ENCODE measurements at regions not wholly inside any gene's neighbourhood (a gene's known extent, or its start where the extent isn't known, plus 50 kb on each side); places are given as distances from the start of the nearest gene placed in this dataset.

GRCh38 chr16:80299416-80299815 is 241.4 kb upstream of the DYNLRB2 start:
- DNase-seq = no peak

DNA sequence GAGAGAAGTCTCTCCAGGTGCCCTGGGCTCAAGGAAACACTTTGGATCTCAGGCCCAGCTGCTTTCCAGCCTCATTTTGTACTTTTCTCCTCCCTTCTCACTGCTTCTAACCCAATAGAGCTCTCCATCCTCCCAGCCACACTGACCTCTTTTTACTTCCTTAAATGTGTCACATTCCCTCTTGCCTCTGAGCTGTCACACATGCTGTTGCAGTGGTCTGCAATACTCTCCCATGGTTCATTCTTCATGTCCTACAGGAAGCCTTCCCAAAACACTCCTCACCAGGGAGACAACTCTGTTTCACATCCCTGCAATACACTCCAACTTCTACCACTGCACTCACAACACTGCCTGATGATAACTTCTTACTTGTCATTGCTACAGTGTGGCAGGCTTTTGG is 242.1 kb upstream of the DYNLRB2 start:
- DNase-seq = no peak

GRCh38 chr16:80296034-80296433 is 244.8 kb upstream of the DYNLRB2 start:
- no peak for DNase-seq

DNA sequence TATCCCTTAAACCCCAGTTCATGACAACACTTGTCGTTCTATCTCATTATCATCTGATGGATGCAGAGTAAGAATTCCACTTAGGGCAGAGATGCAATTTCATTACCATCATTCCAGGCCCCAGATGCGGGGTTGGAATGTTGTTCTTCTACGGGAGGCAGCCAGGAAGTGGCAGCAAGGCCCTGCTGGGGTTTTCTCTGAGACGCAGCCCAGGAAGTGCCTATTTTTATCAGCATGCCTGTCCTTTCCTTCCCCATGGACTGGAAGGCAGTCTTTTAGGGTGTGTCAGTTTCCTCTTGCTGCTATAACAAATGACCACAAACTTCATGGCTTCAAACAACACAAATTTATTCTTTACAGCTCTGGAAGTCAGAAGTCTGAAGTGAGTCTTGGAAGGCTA is 246.6 kb upstream of the DYNLRB2 start:
- no peak for DNase-seq

- DNase-seq = no peak
Observed at GRCh38 chr16:80288616-80289015, 252.2 kb upstream of the DYNLRB2 start.

DNA sequence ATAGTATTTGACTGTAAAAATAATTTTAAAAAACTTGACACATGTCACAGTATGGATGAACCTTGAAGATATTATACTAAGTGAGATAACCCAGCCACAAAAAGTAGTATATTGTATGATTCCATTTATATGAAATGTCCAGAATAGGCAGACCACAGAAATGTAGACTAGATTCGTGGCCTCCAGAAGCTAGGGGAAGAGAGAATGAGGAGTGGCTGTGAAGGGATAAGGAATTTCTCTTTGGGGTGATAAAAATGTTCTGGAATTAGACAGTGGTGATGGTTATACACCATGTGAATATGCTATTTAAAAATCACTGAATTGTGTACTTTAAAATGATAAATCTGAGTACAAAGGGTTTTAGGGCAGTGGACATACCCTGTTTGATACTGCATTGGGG is 253.1 kb upstream of the DYNLRB2 start:
- no peak for DNase-seq

GRCh38 chr16:80285104-80285503 is 255.7 kb upstream of the DYNLRB2 start:
- DNase-seq = no peak

GRCh38 chr16:80283466-80284392 is 257.1 kb upstream of the DYNLRB2 start:
- DNase-seq = no peak

GRCh38 chr16:80280557-80280956 is 260.2 kb upstream of the DYNLRB2 start:
- no peak for DNase-seq

DNA sequence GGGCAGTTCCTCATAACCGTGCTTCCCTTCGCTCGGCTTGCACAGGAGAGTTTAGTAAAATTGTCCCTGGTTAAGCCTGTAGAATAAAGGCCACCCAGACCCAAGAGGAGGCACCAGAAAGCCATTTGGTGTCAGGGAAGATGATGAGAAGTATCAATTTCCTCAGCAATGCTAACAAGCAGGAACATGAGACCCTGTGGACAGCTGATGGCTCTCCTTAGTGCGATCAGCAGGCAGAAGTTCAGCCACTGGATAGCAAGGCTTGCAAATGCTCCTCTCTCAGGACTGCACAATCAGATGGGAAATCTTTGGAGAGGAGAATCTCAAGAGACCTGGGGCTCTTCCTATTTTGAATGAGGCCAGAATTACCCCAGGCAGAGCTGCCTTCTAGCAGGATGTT is 261.1 kb upstream of the DYNLRB2 start:
- no peak for DNase-seq

GRCh38 chr16:80277182-80277581 is 263.6 kb upstream of the DYNLRB2 start:
- no peak for DNase-seq

GRCh38 chr16:80274576-80275191 is 266.1 kb upstream of the DYNLRB2 start:
- no peak for DNase-seq

DNA sequence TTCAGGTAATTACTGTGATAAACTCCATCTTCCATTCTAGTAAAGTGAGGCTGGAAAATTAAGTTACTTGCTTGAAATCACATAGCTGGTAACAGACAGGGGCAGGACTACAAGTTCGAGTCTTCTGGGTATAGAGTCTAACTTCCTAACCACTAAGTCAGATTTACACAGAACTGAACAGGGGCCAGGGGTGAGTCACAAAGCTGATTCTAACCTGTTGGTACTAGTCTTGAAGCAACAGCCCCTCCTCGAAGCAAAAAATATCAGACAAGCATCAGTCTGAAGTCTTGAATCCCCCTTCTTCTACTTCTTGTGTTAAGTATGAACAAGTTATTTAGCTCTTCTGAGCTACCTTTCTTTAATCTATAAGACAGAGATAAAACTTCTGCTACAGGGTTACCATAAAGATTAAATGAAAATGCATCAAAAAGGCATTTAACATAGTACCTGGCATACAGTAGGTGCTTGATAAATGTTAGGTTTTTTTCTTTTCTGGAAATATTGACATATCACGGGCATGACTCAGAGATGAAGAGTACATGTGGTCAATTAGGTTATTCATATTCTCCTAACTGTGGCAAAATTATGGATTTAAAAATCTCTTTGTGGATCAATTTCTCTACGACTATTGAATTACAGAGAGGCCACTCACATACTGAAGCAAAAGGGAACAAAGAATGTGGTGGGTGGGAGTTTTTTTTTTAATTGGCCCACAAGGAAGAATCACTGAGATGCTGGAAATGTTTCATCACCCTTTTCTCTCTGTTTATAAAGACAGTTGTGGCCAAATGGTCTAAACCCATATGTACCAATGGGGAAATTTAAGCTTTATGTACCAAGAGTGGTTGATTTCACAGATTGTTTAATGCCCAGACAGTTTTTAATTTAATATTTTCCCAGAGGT is 266.9 kb upstream of the DYNLRB2 start:
- DNase-seq = no peak

DNA sequence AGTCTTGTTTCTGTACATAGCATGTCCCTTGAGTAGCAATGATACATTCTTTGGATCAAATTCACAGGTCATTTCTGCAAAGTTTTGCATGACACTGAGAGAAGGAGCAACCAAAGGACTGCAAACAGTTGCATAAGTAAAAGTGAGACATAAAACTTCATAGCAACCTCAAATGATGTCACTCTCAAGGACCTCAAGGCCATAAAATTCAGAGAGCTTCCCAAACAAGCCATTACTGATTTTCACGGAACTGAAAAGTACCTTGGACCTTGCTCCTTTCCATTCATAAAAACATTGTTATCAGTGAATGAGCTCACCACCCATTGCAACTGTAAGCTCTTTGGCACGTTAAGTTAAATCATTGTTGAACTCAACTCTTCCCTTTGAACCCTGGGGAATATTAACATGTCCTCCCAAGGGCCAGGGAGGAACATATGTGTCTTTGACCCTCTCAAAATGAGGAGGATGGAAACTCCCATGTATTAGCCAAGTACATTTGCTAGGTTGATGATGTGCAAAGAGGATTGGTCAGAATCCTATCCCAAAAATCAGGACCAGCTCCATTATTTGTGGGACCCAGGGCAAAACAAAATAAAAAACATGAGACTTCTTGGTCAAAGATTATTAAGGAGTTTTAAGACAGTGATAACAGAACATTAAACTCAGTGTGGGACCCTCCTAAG is 275.0 kb upstream of the DYNLRB2 start:
- DNase-seq = no peak

DNA sequence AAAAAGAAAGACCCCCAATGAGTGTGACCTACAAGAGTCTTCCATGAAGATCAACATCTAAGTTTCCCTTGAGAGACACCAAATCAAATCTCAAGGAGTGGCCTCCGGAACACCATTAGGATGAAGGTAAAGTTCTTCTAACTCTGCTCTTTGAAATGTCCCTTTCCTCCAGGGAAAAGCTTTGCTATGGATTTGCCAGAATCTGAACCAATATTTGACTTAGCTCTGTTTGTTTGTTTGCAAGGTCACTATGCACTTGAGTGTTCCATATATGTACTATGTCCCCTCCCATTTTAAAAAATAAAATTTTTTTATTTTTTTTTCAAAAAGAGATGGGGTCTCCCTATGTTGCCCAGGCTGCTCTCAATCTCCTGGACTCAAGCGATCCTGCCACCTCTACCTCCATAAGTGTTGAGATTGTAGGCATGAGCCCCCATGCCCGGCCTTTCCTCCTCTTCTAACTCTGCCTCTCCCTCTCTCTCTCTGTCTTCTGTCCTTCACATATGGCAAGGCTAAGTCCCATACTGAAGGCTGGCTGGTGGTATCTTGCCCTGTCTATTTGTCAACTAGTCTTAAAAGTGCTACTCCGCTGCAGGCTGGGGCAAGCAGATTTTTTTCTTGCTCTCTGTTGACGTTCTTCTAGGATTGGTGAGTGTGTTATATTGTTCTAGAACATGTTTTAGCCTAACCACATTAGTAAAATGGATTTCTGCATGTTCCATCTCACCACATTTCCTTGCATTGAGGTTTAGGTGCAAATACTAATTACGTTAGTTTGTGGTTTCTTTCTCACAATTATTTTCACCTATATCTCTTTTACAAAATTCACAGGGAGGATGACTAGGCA is 276.7 kb upstream of the DYNLRB2 start:
- DNase-seq = no peak

DNA sequence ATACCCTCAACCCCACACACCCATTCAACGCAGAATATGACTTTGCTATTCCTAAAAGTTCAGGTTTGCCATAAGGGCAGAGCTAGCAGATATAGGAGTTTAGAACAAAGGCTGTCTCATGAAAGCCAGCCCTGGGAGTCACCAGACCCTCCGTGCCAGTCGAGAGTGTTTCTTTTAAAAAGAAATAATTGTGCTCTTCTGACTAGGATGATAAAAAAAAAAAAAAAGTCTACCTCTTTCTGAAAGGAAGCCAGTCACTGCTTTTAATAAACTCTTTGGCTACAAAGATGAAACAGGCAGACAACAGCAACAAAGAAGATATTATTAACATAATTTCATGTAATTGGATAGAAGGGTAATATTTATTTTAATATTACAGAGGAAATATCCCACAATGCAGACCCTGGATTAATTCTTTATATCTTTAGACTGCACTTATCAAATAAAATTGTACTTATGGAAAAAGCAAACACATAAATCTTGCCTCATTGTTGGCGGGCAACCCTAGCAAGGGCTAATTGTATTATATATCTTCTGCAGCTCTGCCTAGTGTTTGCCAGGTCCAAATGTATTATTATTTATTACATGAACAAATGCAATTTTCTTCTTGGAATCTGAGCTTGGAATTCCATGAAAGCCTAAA is 277.5 kb upstream of the DYNLRB2 start:
- DNase-seq = no peak

GRCh38 chr16:80260906-80261311 is 279.9 kb upstream of the DYNLRB2 start:
- no peak for DNase-seq

DNA sequence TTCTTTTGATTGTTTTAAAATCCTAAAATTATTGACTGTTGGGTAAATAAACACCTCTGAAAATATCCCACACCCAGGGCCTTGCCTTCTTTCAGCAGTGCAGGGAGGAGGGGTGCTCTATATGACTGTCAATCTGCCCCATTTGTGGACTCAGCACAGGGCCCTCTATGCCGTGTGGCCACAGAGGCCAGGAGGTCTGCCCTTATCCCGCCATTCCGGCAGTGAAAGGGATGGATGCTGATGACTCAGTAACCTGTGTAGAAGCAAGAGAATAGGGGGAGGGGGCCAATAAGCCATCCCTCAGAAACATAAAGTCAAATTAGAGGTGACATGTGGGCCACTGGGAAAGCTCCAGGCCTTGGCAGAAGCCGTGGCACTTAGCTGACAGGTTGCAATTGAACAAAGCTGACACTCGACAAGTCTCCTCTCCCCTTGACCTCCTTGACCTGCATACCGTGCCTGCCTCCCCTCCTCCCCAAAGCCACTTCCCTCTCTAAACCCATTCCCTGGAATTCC is 281.4 kb upstream of the DYNLRB2 start:
- DNase-seq = no peak

DNA sequence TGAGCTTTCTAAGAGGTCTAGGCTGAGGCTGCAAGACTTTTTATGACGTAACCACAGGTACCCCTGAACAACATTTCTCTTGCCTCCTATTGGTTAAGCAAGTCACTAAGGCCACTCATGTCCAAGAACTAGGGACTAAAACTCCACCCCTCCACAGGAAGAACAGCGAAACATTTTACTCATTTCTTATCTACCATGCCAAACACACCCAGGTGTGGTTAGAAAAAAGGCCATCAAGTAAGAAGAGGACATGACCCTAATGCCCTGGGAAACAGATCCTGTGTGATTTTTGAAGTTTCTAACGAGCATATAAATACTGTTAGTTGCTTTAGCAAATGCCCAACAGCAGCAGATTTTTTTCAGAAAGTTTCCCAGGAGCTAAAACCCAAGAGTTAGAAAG is 282.4 kb upstream of the DYNLRB2 start:
- no peak for DNase-seq

DNA sequence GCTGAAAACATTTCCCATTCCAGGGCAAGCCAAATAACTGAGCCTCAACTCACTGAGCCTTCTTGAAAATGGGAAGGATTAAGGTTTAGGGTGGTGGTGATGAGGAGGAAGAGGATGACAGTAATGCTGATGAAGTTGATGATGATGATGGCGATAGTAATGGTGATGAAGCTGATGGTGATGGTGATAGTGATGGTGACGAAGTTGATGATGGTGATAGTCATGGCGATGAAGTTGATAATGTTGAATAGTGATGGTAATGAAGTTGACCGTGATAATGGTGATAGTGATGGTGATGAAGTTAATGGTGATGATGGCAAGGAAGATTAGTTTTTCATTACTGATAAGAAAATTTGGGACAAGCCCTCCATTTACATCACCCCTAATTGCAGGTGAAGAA is 285.8 kb upstream of the DYNLRB2 start:
- DNase-seq = no peak

- no peak for DNase-seq
Observed at GRCh38 chr16:80253741-80254140, 287.1 kb upstream of the DYNLRB2 start.
